Kasumi-1 (cell line): ENCODE measurements at regions not wholly inside any gene's neighbourhood (a gene's known extent, or its start where the extent isn't known, plus 50 kb on each side); places are given as distances from the start of the nearest gene placed in this dataset.

Experiments used
- DNase-seq, 2 experiments: peaks; one replicate each; lab custom pipeline; 2025; lab: John Stamatoyannopoulos, UW

GRCh38 chr11:15773476-15774387, 582.6 kb downstream of the SOX6 start:
- no peak for DNase-seq

- DNase-seq = no peak
Measured at GRCh38 chr11:15774388-15774939, 581.9 kb downstream of the SOX6 start.

- no peak for DNase-seq
Measured at GRCh38 chr11:15775015-15775541, 581.3 kb downstream of the SOX6 start.

GRCh38 chr11:15775797-15776196, 580.5 kb downstream of the SOX6 start:
- DNase-seq = no peak

GRCh38 chr11:15776366-15776765, 580.0 kb downstream of the SOX6 start:
- no peak for DNase-seq

- DNase-seq = no peak
Measured at GRCh38 chr11:15779518-15779917, 576.8 kb downstream of the SOX6 start.

GRCh38 chr11:15780382-15780781, 576.0 kb downstream of the SOX6 start:
- no peak for DNase-seq

- DNase-seq = no peak
Measured at GRCh38 chr11:15780837-15781236, 575.5 kb downstream of the SOX6 start.

GRCh38 chr11:15783619-15784018, 572.7 kb downstream of the SOX6 start:
- no peak for DNase-seq

- no peak for DNase-seq
Measured at GRCh38 chr11:15793043-15793996, 563.0 kb downstream of the SOX6 start.

- DNase-seq = no peak
Measured at GRCh38 chr11:15794361-15795150, 561.8 kb downstream of the SOX6 start.

- no peak for DNase-seq
Measured at GRCh38 chr11:15795378-15795777, 561.0 kb downstream of the SOX6 start.

- DNase-seq = peak; percentile 75 to 81
Measured at GRCh38 chr11:15800111-15800800, 556.1 kb downstream of the SOX6 start.

- DNase-seq = no peak
Measured at GRCh38 chr11:15801126-15801525, 555.2 kb downstream of the SOX6 start.

- no peak for DNase-seq
Measured at GRCh38 chr11:15801616-15802015, 554.7 kb downstream of the SOX6 start.

- no peak for DNase-seq
Measured at GRCh38 chr11:15805726-15806125, 550.6 kb downstream of the SOX6 start.

GRCh38 chr11:15806217-15806616, 550.1 kb downstream of the SOX6 start:
- DNase-seq = no peak

GRCh38 chr11:15807827-15808226, 548.5 kb downstream of the SOX6 start:
- no peak for DNase-seq

GRCh38 chr11:15810082-15810481, 546.3 kb downstream of the SOX6 start:
- no peak for DNase-seq

- DNase-seq = no peak
Measured at GRCh38 chr11:15810525-15810924, 545.8 kb downstream of the SOX6 start.
